ENCODE measurements at regions not wholly inside any gene's neighbourhood (a gene's known extent, or its start where the extent isn't known, plus 50 kb on each side); places are given as distances from the start of the nearest gene placed in this dataset.

DNA sequence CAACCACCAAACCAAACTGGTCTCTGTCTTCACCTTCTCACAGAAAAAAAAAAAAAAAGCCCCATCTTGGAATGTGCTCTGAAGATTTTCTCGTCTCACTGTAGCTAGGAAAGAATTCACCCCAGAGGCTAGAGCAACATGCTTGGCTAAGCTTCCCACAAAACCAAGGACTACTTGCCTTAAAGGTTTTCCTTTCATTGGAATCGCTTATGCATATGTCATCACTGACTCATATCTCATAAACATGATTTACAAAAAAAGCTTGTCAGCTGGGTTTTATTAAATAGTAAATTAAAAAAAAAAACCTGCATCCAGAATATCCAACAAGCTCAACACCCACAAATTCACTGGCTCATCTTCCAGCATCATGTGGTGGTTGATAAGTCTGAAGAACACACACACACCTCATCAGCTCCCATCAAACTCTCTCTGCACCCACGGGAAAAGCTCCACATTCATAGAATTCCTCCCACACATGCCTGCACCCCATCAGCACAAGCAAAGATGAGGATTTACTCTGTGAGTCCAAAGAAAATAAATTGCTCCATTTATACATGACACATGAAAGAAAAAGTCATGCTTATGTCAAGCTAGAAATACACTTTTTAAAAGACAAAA lies 182.0 kb upstream of the TRIB2 start:
- no peak for TF ChIP-seq GATA3 (IDR thresholded peaks at IDR 0.05; ENCODE audit: low read depth, low read length)
- no peak for TF ChIP-seq GATA2 (IDR thresholded peaks at IDR 0.05; ENCODE audit: low read depth, low read length)

All from SH-SY5Y (cell line).